GM12891 (cell line): ENCODE measurements at regions not wholly inside any gene's neighbourhood (a gene's known extent, or its start where the extent isn't known, plus 50 kb on each side); places are given as distances from the start of the nearest gene placed in this dataset.

ENCODE experiments used
- POLR2A ChIP-seq: IDR thresholded peaks from 2 replicates; pipeline ENCODE4 v1.6.1; 2011; ENCODE audit warnings: low read depth, low read length, control low read depth
- POLR2AphosphoS5 ChIP-seq: IDR thresholded peaks from 2 replicates; pipeline ENCODE4 v1.6.1; 2011; ENCODE audit warnings: low read depth, low read length, control low read depth
- POU2F2 ChIP-seq: IDR thresholded peaks from 2 replicates; pipeline ENCODE4 v1.6.1; 2011; ENCODE audit warnings: low read depth, mild to moderate bottlenecking, control low read depth, low read length, moderate library complexity
- SPI1 ChIP-seq: IDR thresholded peaks from 2 replicates; pipeline ENCODE4 v1.6.1; 2011; ENCODE audit warnings: low read depth, low read length, control low read depth
- TAF1 ChIP-seq: IDR thresholded peaks from 2 replicates; pipeline ENCODE4 v1.6.1; 2011; ENCODE audit warnings: low read depth, low read length, control low read depth

DNA sequence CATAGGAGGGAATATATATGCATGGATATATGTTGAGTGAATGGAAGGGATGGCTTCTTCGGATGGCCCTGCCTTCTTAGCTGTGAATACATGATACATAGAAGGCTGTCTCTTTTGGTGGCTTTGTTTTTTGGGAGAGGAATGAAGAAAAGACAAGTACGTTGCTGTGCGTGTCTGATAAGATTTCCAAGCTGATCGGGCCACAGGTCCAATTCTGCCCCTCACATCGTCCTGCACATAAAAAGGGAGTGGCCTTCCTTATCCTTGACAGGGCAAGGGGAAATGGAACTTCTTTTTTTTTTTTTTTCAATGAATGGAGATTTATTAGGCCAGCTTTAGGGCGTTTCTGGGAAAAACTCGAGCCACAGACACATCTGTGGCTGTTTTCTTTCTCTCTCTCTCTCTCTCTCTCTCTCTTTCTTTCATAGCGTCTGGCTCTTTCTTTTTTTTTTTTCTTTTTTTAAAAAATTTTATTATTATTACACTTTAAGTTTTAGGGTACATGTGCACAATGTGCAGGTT, 103.8 kb upstream of the SPATA13 start:
- no peak for TF ChIP-seq POLR2AphosphoS5
- no peak for TF ChIP-seq POLR2A
- no peak for TF ChIP-seq SPI1
- no peak for TF ChIP-seq TAF1
- TF ChIP-seq POU2F2, result no peak
